Stromal cell of bone marrow (primary cell): ENCODE measurements at regions not wholly inside any gene's neighbourhood (a gene's known extent, or its start where the extent isn't known, plus 50 kb on each side); places are given as distances from the start of the nearest gene placed in this dataset.

Experiments used
- DNase-seq: peaks from one replicate; pipeline ENCODE4 v3.0.0-alpha.2; 2012; ENCODE audit warnings: low read depth

- DNase-seq, result peak; percentile 90
Observed at GRCh38 chr2:236972491-236973342, 113.0 kb upstream of the COPS8 start.

GRCh38 chr2:236973343-236973980, 112.2 kb upstream of the COPS8 start:
- no peak for DNase-seq

GRCh38 chr2:236974148-236974547, 111.5 kb upstream of the COPS8 start:
- DNase-seq, result no peak

- DNase-seq, result no peak
Observed at GRCh38 chr2:236974752-236975151, 110.9 kb upstream of the COPS8 start.

- no peak for DNase-seq
Observed at GRCh38 chr2:236975766-236976165, 109.9 kb upstream of the COPS8 start.

GRCh38 chr2:236976266-236977062, 109.2 kb upstream of the COPS8 start:
- DNase-seq, result no peak

- DNase-seq, result no peak
Observed at GRCh38 chr2:236977063-236977851, 108.4 kb upstream of the COPS8 start.

- no peak for DNase-seq
Observed at GRCh38 chr2:236977852-236978398, 107.8 kb upstream of the COPS8 start.

- DNase-seq, result no peak
Observed at GRCh38 chr2:236979664-236980063, 106.0 kb upstream of the COPS8 start.

GRCh38 chr2:236980961-236981360, 104.7 kb upstream of the COPS8 start:
- DNase-seq, result no peak

GRCh38 chr2:236981701-236982485, 103.8 kb upstream of the COPS8 start:
- no peak for DNase-seq

GRCh38 chr2:236982693-236983455, 102.8 kb upstream of the COPS8 start:
- no peak for DNase-seq

GRCh38 chr2:236984046-236984445, 101.6 kb upstream of the COPS8 start:
- DNase-seq, result no peak

GRCh38 chr2:236985761-236986339, 99.8 kb upstream of the COPS8 start:
- no peak for DNase-seq

- DNase-seq, result no peak
Observed at GRCh38 chr2:236986524-236987330, 99.0 kb upstream of the COPS8 start.

GRCh38 chr2:236988216-236988615, 97.5 kb upstream of the COPS8 start:
- no peak for DNase-seq

GRCh38 chr2:236988690-236989624, 96.7 kb upstream of the COPS8 start:
- no peak for DNase-seq

- DNase-seq, result no peak
Observed at GRCh38 chr2:236990552-236990951, 95.1 kb upstream of the COPS8 start.
